ENCODE measurements at regions not wholly inside any gene's neighbourhood (a gene's known extent, or its start where the extent isn't known, plus 50 kb on each side); places are given as distances from the start of the nearest gene placed in this dataset.

DNA sequence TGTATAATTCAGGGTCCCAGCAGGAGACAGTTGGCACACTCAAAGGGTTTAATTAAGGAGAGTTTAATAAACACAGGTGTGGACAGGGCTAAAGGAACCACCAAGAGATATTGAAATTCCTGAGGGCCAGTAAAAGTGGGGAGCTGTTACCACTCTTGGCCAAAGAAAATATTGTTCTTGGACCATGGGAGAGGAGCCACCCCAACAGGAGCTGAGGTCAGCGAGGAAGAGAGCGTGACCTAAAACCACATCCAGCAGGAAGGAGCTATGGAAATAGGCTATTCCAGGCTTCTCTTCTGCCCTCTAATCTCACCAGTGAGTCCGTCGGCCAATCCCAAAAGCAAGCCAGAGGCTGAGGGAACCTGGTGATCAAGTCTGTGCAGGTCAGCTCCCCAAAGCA, 390.8 kb downstream of the MED13L start:
- no peak overlapping the region for H3K27ac ChIP-seq (ENCODE audit: low read length)
- H3K9me3 ChIP-seq (ENCODE audit: low read length) = no peaks in the 10 kb centered on the region
- TF ChIP-seq CTCF (IDR thresholded peaks at IDR 0.05; ENCODE audit: poor library complexity, severe bottlenecking) (no peak), EP300 (conservative IDR thresholded peaks at IDR 0.05; ENCODE audit: poor library complexity, severe bottlenecking) (no peak), TAF1 (IDR thresholded peaks at IDR 0.05; ENCODE audit: low read depth) (no peak), RAD21 (conservative IDR thresholded peaks at IDR 0.05) (no peak), EZH2 (IDR thresholded peaks at IDR 0.05; ENCODE audit: borderline replicate concordance, insufficient read depth, low read length, poor library complexity, severe bottlenecking) (no peak), POLR2AphosphoS5 (IDR thresholded peaks at IDR 0.05) (no peak), MXI1 (conservative IDR thresholded peaks at IDR 0.05; ENCODE audit: poor library complexity, severe bottlenecking) (no peak), SMC3 (conservative IDR thresholded peaks at IDR 0.05; ENCODE audit: poor library complexity) (no peak)
- TF ChIP-seq, protein P1, sequence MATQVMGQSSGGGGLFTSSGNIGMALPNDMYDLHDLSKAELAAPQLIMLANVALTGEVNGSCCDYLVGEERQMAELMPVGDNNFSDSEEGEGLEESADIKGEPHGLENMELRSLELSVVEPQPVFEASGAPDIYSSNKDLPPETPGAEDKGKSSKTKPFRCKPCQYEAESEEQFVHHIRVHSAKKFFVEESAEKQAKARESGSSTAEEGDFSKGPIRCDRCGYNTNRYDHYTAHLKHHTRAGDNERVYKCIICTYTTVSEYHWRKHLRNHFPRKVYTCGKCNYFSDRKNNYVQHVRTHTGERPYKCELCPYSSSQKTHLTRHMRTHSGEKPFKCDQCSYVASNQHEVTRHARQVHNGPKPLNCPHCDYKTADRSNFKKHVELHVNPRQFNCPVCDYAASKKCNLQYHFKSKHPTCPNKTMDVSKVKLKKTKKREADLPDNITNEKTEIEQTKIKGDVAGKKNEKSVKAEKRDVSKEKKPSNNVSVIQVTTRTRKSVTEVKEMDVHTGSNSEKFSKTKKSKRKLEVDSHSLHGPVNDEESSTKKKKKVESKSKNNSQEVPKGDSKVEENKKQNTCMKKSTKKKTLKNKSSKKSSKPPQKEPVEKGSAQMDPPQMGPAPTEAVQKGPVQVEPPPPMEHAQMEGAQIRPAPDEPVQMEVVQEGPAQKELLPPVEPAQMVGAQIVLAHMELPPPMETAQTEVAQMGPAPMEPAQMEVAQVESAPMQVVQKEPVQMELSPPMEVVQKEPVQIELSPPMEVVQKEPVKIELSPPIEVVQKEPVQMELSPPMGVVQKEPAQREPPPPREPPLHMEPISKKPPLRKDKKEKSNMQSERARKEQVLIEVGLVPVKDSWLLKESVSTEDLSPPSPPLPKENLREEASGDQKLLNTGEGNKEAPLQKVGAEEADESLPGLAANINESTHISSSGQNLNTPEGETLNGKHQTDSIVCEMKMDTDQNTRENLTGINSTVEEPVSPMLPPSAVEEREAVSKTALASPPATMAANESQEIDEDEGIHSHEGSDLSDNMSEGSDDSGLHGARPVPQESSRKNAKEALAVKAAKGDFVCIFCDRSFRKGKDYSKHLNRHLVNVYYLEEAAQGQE (IDR thresholded peaks at IDR 0.05; ENCODE audit: borderline replicate concordance) = no peak
- no peak overlapping the region for H3K9ac ChIP-seq (ENCODE audit: low read length)
- no peaks in the 10 kb centered on the region for H3K36me3 ChIP-seq (ENCODE audit: insufficient read depth, low read length)
- H3K4me3 ChIP-seq (ENCODE audit: low read length) = no peak overlapping the region
- H3K4me2 ChIP-seq (ENCODE audit: low read length) = no peak overlapping the region
- no peaks in the 10 kb centered on the region for H3K27me3 ChIP-seq (ENCODE audit: insufficient read depth, low read depth, low read length)
- H2AFZ ChIP-seq (ENCODE audit: low read depth, low read length) = no peak overlapping the region
- no peaks in the 10 kb centered on the region for H3K9me2 ChIP-seq (ENCODE audit: insufficient read depth, low read length)
- H4K20me1 ChIP-seq (ENCODE audit: insufficient read depth) = no peaks in the 10 kb centered on the region
- H3F3A ChIP-seq (ENCODE audit: insufficient read depth, low read length, poor library complexity, severe bottlenecking) = no peaks in the 10 kb centered on the region
- H3K79me2 ChIP-seq (replicated peaks; ENCODE audit: insufficient read depth, low read length) = no peaks in the 10 kb centered on the region

GRCh38 chr12:115885040-115885690, 392.3 kb downstream of the MED13L start:
- Histone ChIP-seq H3K27me3 (ENCODE audit: insufficient read depth, low read depth, low read length) (no peaks in the 10 kb centered on the region), H3F3A (ENCODE audit: insufficient read depth, low read length, poor library complexity, severe bottlenecking) (no peaks in the 10 kb centered on the region), H3K4me3 (ENCODE audit: low read length) (no peak overlapping the region), H3K9me2 (ENCODE audit: insufficient read depth, low read length) (no peaks in the 10 kb centered on the region), H2AFZ (ENCODE audit: low read depth, low read length) (no peak overlapping the region), H3K9me3 (ENCODE audit: low read length) (no peaks in the 10 kb centered on the region), H4K20me1 (ENCODE audit: insufficient read depth) (no peaks in the 10 kb centered on the region), H3K9ac (ENCODE audit: low read length) (no peak overlapping the region), H3K27ac (ENCODE audit: low read length) (no peak overlapping the region), H3K36me3 (ENCODE audit: insufficient read depth, low read length) (no peaks in the 10 kb centered on the region), H3K79me2 (replicated peaks; ENCODE audit: insufficient read depth, low read length) (no peaks in the 10 kb centered on the region), H3K4me2 (ENCODE audit: low read length) (no peak overlapping the region)
- TF ChIP-seq EP300 (conservative IDR thresholded peaks at IDR 0.05; ENCODE audit: poor library complexity, severe bottlenecking) = no peak
- TF ChIP-seq EZH2 (IDR thresholded peaks at IDR 0.05; ENCODE audit: borderline replicate concordance, insufficient read depth, low read length, poor library complexity, severe bottlenecking) = no peak
- TF ChIP-seq SMC3 (conservative IDR thresholded peaks at IDR 0.05; ENCODE audit: poor library complexity) = no peak
- no peak for TF ChIP-seq CTCF (IDR thresholded peaks at IDR 0.05; ENCODE audit: poor library complexity, severe bottlenecking)
- TF ChIP-seq, protein P1 (IDR thresholded peaks at IDR 0.05; ENCODE audit: borderline replicate concordance) = no peak
- no peak for TF ChIP-seq TAF1 (IDR thresholded peaks at IDR 0.05; ENCODE audit: low read depth)
- no peak for TF ChIP-seq RAD21 (conservative IDR thresholded peaks at IDR 0.05)
- TF ChIP-seq POLR2AphosphoS5 (IDR thresholded peaks at IDR 0.05) = no peak
- no peak for TF ChIP-seq MXI1 (conservative IDR thresholded peaks at IDR 0.05; ENCODE audit: poor library complexity, severe bottlenecking)
